ENCODE measurements at regions not wholly inside any gene's neighbourhood (a gene's known extent, or its start where the extent isn't known, plus 50 kb on each side); places are given as distances from the start of the nearest gene placed in this dataset.

- TF ChIP-seq YY1 (IDR thresholded peaks at IDR 0.05; ENCODE audit: insufficient read depth, insufficient read length): no peak
- TF ChIP-seq ZNF274 (IDR thresholded peaks at IDR 0.05; ENCODE audit: low read depth, low read length): no peak
- no peak for TF ChIP-seq SUZ12 (IDR thresholded peaks at IDR 0.05; ENCODE audit: extremely low read depth, insufficient read depth, insufficient read length)
These were observed 704.9 kb upstream of the CITED2 start for GRCh38 chr6:140079328-140079727.
